H1 (cell line): ENCODE measurements at regions not wholly inside any gene's neighbourhood (a gene's known extent, or its start where the extent isn't known, plus 50 kb on each side); places are given as distances from the start of the nearest gene placed in this dataset.
"Not testable (repeated sequence)": the region's sequence is repeated elsewhere in the genome, so short reads cannot be mapped to it uniquely, and the experiment has no call there.

Experiments
- CTCF ChIA-PET: fragments of 300-600 bp; sonication (Branson Sonifier 250); formaldehyde crosslinking; loops from one replicate; lab custom pipeline; 2021; ENCODE audit not compliant: partially characterized antibody; lab: Charles Lee
- POLR2A ChIA-PET: fragments of 300-600 bp; sonication (Branson Sonifier 250); formaldehyde crosslinking; loops from one replicate; lab custom pipeline; 2021; ENCODE audit warnings: inconsistent platforms; ENCODE audit not compliant: partially characterized antibody; lab: Charles Lee
- DNase-seq, 2 experiments: peaks; one replicate each; pipeline versions ENCODE4 v3.0.0 to v3.0.0-alpha.2; 2010 to 2022; ENCODE audit warnings: low spot score in 2 of 2, low read depth in 1 of 2, mixed read lengths in 1 of 2
- FAIRE-seq: peaks from 2 replicates; lab custom pipeline; 2011; peaks lifted over from hg19 to GRCh38; lab: Jason Lieb, UNC
- H2AFZ ChIP-seq: 2 replicates; pipeline ENCODE4 v1.8.1; 2012; ENCODE audit warnings: low read length, inconsistent platforms
- H2AK5ac ChIP-seq: 2 replicates; pipeline ENCODE4 v1.6.1; 2013; ENCODE audit warnings: low read depth, low read length
- H2BK120ac ChIP-seq: replicated peaks from 2 replicates; pipeline ENCODE3; 2013; ENCODE audit warnings: low read depth, low read length, inconsistent platforms
- H2BK12ac ChIP-seq: 2 replicates; pipeline ENCODE4 v1.6.1; 2013; ENCODE audit warnings: low read depth, low read length
- H2BK15ac ChIP-seq: 2 replicates; pipeline ENCODE4 v1.6.1; 2013; ENCODE audit warnings: low read length
- H2BK20ac ChIP-seq: 2 replicates; pipeline ENCODE4 v1.6.1; 2013; ENCODE audit warnings: low read length
- H2BK5ac ChIP-seq: 2 replicates; pipeline ENCODE4 v1.6.1; 2013; ENCODE audit warnings: low read depth, low read length
- H3K14ac ChIP-seq: 2 replicates; pipeline ENCODE4 v1.6.1; 2013; ENCODE audit warnings: inconsistent platforms; ENCODE audit not compliant: insufficient read length
- H3K18ac ChIP-seq: 2 replicates; pipeline ENCODE4 v1.6.1; 2013; ENCODE audit warnings: low read length; ENCODE audit errors: extremely low read depth
- H3K23ac ChIP-seq: 2 replicates; pipeline ENCODE4 v1.6.1; 2013; ENCODE audit warnings: inconsistent platforms; ENCODE audit not compliant: insufficient read length
- H3K23me2 ChIP-seq: 2 replicates; pipeline ENCODE4 v1.6.1; 2013; ENCODE audit warnings: low read depth, low read length
- H3K27ac ChIP-seq: 2 replicates; pipeline ENCODE4 v1.6.1; 2011; ENCODE audit warnings: low read depth, low read length, inconsistent platforms
- H3K27me3 ChIP-seq, 4 experiments: replicated peaks in 1 of 4; 1 replicate in 1 of 4; 2 replicates in 3 of 4; pipeline versions ENCODE4 v1.6.1 to v1.8.1; 2011 to 2013; ENCODE audit warnings: low read length in 3 of 4, mild to moderate bottlenecking in 3 of 4, inconsistent platforms in 2 of 4, mixed read lengths in 2 of 4, moderate library complexity in 1 of 4; ENCODE audit not compliant: control insufficient read depth in 3 of 4, insufficient read depth in 3 of 4; ENCODE audit errors: extremely low read depth in 1 of 4
- H3K36me3 ChIP-seq, 4 experiments: 2 replicates each; pipeline versions ENCODE4 v1.6.1 to v1.8.1; 2011 to 2013; ENCODE audit warnings: mild to moderate bottlenecking in 4 of 4, low read length in 3 of 4, moderate library complexity in 2 of 4, control low read depth in 1 of 4, inconsistent platforms in 1 of 4; ENCODE audit not compliant: insufficient read depth in 4 of 4, control insufficient read depth in 2 of 4
- H3K4ac ChIP-seq: replicated peaks from 2 replicates; pipeline ENCODE3; 2013; ENCODE audit warnings: low read length, low read depth, mixed read lengths, inconsistent platforms; ENCODE audit not compliant: insufficient read length
- H3K4me1 ChIP-seq, 4 experiments: replicated peaks in 1 of 4; 1 replicate in 1 of 4; 2 replicates in 3 of 4; pipeline versions ENCODE4 v1.6.1 to v1.8.1; 2011 to 2013; ENCODE audit warnings: low read length in 3 of 4, inconsistent platforms in 2 of 4, mixed read lengths in 1 of 4; ENCODE audit not compliant: insufficient read depth in 4 of 4, control insufficient read depth in 3 of 4
- H3K4me2 ChIP-seq, 2 experiments: 2 replicates each; pipeline versions ENCODE4 v1.6.1 to v1.8.1; 2011 to 2013; ENCODE audit warnings: low read depth in 2 of 2, low read length in 2 of 2, control low read depth in 1 of 2, inconsistent platforms in 1 of 2, mild to moderate bottlenecking in 1 of 2; ENCODE audit not compliant: insufficient read depth in 1 of 2
- H3K4me3 ChIP-seq, 4 experiments: fragments of 200-600, 300-600 bp in 1 of 4; sonication (generic), shearing (Covaris generic), sonication (Bioruptor Twin) in 1 of 4; 2 replicates each; pipeline versions ENCODE4 v1.5.1 to v1.8.1; 2011 to 2016; ENCODE audit warnings: low read length in 4 of 4, low read depth in 3 of 4, control low read depth in 2 of 4, inconsistent platforms in 2 of 4, mild to moderate bottlenecking in 2 of 4, mixed read lengths in 1 of 4, moderate library complexity in 1 of 4; ENCODE audit not compliant: insufficient read depth in 2 of 4; ENCODE audit errors: extremely low read depth in 1 of 4
- H3K56ac ChIP-seq: replicated peaks from 2 replicates; pipeline ENCODE3; 2013; ENCODE audit warnings: low read depth, mild to moderate bottlenecking, mixed read lengths, low read length, inconsistent platforms; ENCODE audit not compliant: insufficient read length
- H3K79me1 ChIP-seq: 2 replicates; pipeline ENCODE4 v1.6.1; 2013; ENCODE audit warnings: low read depth, low read length, control low read depth
- H3K79me2 ChIP-seq, 2 experiments: 2 replicates each; pipeline versions ENCODE4 v1.6.1 to v1.8.1; 2012 to 2013; ENCODE audit warnings: low read length in 2 of 2, mild to moderate bottlenecking in 2 of 2, inconsistent platforms in 1 of 2; ENCODE audit not compliant: insufficient read depth in 2 of 2, control insufficient read depth in 1 of 2
- H3K9ac ChIP-seq, 4 experiments: replicated peaks in 1 of 4; 1 replicate in 1 of 4; 2 replicates in 3 of 4; pipeline versions ENCODE4 v1.6.1 to v1.8.1; 2011 to 2013; ENCODE audit warnings: low read depth in 3 of 4, low read length in 3 of 4, control low read depth in 2 of 4, mild to moderate bottlenecking in 2 of 4, moderate library complexity in 2 of 4, inconsistent platforms in 1 of 4; ENCODE audit errors: extremely low read depth in 1 of 4
- H3K9me3 ChIP-seq, 2 experiments: 2 replicates each; pipeline versions ENCODE4 v1.6.1 to v1.8.1; 2012 to 2013; ENCODE audit warnings: mild to moderate bottlenecking in 2 of 2, moderate library complexity in 2 of 2, control low read depth in 1 of 2, inconsistent platforms in 1 of 2, low read depth in 1 of 2, low read length in 1 of 2, mixed read lengths in 1 of 2; ENCODE audit not compliant: insufficient read depth in 2 of 2
- H4K20me1 ChIP-seq, 2 experiments: replicated peaks in 1 of 2; 2 replicates each; pipeline versions ENCODE3 to v1.8.1; 2011 to 2013; ENCODE audit warnings: inconsistent platforms in 2 of 2, low read length in 2 of 2, mild to moderate bottlenecking in 1 of 2; ENCODE audit not compliant: insufficient read depth in 2 of 2, control insufficient read depth in 1 of 2
- H4K5ac ChIP-seq: 2 replicates; pipeline ENCODE4 v1.6.1; 2013; ENCODE audit warnings: low read length, low read depth, mixed read lengths, inconsistent platforms; ENCODE audit not compliant: insufficient read length
- H4K8ac ChIP-seq: 2 replicates; pipeline ENCODE4 v1.8.0; 2013; ENCODE audit warnings: mild to moderate bottlenecking, moderate library complexity, low read length, inconsistent platforms; ENCODE audit not compliant: insufficient read depth; ENCODE audit errors: extremely low read depth
- H4K91ac ChIP-seq: replicated peaks from 2 replicates; pipeline ENCODE3; 2013; ENCODE audit warnings: low read length, mixed read lengths, inconsistent platforms; ENCODE audit not compliant: insufficient read length
- CEBPB ChIP-seq: IDR thresholded peaks from 2 replicates; pipeline ENCODE4 v1.6.1; 2012; ENCODE audit warnings: low read depth, low read length
- WGBS, 2 experiments: shearing (Covaris generic) in 1 of 2; methylation state at CpG; one replicate each; pipeline versions ENCODE4 v1.1.6 to v1.1.7; 2013 to 2015; ENCODE audit warnings: low lambda C conversion rate in 2 of 2, mixed read lengths in 2 of 2, inconsistent platforms in 1 of 2, low coverage in 1 of 2, missing lambda C conversion rate in 1 of 2; ENCODE audit not compliant: insufficient replicate concordance in 2 of 2, insufficient coverage in 1 of 2, insufficient read length in 1 of 2; ENCODE audit errors: extremely low coverage in 1 of 2, missing lambda C conversion rate in 1 of 2; 5-methylcytosine and 5-hydroxymethylcytosine counted together

GRCh38 chr9:33676194-33676745, 119.1 kb upstream of the PRSS3 start:
- not testable (repeated sequence) for H3K56ac ChIP-seq, H3K23me2 ChIP-seq, H4K20me1 ChIP-seq, H4K91ac ChIP-seq, H3K27ac ChIP-seq, H3K9me3 ChIP-seq, H4K8ac ChIP-seq, H4K5ac ChIP-seq, H3K4ac ChIP-seq, DNase-seq, H2BK5ac ChIP-seq, H2BK15ac ChIP-seq, H3K79me1 ChIP-seq, H2BK120ac ChIP-seq, H3K4me1 ChIP-seq, H2AK5ac ChIP-seq, H2BK12ac ChIP-seq, H3K23ac ChIP-seq, H3K36me3 ChIP-seq, H3K14ac ChIP-seq, H3K18ac ChIP-seq, H2BK20ac ChIP-seq, FAIRE-seq, H3K27me3 ChIP-seq, H3K79me2 ChIP-seq
- 48% methylated on average over 8 of the region's 8 CpGs; no CpG with 5 or more reads in 1 of the 2 experiments for WGBS, 2 experiments
- TF ChIP-seq CEBPB: peak; percentile 97
- CTCF ChIA-PET: interaction anchor here (0.7 to 1.9 kb wide), 5 partner anchors 43 to 185 kb away, joined by 3 to 6 read pairs (median 3); no protein-coding TSS in a partner anchor
- Histone ChIP-seq H2AFZ (peak overlapping the region; percentile 85), H3K4me2 (peak overlapping the region; percentile 31 to 65), H3K4me3 (peak overlapping the region; percentile 36 to 71 (median 46)), H3K9ac (peak overlapping the region in 2 of 4 experiments; percentile 13 to 32; a peak in 1 of 7 replicates)
- POLR2A ChIA-PET: interaction anchor here (1.0 to 1.2 kb wide), 2 partner anchors 10 to 202 kb away, joined by 3 read pairs; partner anchors contain the start of gene NOL6
